ENCODE measurements at regions not wholly inside any gene's neighbourhood (a gene's known extent, or its start where the extent isn't known, plus 50 kb on each side); places are given as distances from the start of the nearest gene placed in this dataset.

DNA sequence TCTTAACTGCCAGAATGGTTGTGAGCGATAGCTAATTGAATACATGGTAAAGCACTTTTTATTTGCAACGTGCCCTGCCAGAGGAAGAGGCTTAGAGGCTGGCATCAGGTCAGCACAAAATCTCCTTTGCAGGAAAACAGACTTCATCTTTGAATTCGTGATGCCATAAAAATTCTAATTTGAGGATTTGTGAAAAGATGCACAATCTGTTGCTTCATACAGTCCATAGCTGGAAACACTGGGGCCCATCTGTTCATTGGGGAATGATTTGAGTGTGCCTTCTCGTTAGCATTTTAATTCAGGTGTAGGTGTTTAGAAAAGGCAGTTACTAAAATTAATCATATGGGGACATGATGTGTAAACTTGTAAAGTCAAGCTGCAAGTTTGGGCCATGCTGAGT lies 876.0 kb downstream of the SLC4A3 start:
- no peak for DNase-seq (ENCODE audit: extremely low read depth, low read depth)

DNA sequence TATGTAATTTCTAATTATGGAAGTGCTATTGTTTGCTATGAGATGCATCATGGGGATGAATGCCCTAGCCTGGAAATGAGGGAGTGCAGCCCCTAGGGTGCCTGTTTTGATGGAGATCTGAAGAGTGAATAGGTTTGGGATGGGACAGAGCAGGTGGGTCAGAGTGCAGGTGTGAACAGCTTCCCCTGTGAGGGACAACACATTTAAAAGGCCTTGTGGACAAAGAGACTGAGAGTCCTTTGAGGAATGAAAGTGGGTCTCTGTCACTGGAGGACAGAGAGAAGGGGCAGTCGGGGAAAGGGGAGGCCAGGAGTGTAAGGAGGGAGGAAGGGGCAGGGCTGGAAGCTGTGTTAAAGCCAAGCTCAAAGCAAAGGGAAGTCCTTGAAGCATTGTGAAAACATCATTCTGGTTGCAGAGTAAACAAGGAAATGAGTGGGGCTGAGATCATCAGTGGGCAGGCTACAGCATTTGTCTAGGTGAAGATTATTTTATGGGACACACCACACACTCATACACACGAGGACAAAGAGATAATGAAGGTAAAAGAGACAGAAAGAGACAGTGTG lies 877.6 kb downstream of the SLC4A3 start:
- no peak for DNase-seq (ENCODE audit: extremely low read depth, low read depth)

DNA sequence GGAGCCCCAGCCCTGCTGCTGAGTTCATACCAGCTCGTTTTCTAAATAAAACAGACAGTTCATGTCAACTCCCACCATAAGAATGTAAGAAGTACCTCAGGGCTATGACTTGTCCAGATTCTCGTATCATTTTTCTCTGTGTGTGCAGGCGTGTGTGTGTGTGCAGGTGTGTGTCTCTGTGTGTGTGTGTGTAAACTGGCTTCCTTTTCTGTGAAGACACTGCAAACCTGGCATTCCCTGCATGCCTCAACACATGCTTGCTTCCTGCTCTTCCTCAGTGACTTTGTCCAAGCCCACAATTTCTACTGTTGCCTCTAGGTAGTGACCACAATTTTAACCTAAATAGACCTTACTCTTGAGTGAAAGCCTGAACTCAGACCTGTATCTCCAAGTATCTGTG lies 879.0 kb downstream of the SLC4A3 start:
- DNase-seq (ENCODE audit: extremely low read depth, low read depth): no peak

DNA sequence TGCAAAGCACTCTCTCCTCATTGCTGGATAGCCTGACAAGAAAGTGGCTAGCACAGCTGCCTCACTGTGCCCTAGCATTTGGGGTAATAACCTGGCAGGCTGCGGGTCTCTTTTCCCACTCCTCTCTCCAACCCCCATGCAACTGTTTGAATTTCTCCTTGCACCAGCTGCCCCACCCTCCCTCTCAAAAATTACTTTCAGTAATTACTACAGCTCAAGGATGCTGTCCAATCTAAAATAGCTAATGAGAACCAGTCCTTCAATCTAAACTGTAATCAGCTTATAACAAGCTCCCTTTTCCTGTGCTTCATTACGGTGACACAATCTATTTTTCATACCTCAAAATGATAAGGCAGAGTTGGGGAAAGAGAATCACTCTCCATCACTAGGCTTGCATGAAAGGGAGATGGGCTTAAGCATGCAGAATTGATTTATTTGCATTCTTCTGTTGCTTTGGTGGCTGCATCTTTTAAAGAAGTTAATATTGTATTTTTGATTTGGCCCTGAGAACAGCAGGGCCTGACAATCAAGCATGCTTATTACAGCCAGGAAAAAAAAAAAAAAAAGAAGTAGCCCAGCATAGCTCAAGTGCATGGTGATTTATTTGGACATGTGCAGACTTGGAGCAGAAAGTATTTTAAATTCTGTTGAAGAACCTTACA lies 881.8 kb downstream of the SLC4A3 start:
- no peak for DNase-seq (ENCODE audit: extremely low read depth, low read depth)

DNA sequence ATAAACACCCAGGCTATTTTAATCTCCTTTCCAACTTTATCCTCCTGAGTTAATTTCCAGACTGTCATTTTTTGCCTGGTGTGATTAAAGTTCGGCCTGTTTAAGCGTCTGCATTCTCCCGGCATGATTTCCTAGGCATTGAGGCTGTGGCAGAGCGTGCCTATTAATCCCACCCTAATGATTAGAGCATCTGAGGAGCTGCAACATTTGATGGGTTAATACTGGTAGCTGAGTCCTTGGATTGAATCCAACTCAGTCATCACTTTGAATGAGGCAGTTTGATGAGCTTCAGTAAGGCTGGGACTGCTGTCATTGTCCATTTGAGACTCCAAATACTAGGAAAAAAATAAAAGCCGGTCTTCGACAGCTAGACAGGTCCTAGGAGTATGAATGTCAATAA lies 882.5 kb downstream of the SLC4A3 start:
- no peak for DNase-seq (ENCODE audit: extremely low read depth, low read depth)

DNA sequence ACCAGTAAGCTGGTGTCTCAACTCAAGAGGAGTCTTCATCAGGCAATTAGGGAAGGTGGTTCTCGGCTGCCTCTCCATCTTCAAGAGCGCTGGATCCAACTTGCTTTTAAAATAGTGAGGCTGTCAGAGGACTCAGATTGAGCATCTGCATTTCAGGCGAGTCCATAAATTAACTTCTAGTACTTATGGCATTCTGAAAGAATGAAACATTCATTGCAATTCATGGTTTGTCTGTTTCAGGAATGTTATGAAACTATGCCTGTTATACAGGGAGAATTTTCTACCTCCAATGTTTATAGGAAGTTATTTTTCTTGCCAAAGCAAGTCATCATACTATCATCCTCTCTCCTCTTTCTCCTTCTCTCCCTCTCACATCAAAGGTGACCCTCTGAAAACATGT lies 883.2 kb downstream of the SLC4A3 start:
- DNase-seq (ENCODE audit: extremely low read depth, low read depth): no peak

DNA sequence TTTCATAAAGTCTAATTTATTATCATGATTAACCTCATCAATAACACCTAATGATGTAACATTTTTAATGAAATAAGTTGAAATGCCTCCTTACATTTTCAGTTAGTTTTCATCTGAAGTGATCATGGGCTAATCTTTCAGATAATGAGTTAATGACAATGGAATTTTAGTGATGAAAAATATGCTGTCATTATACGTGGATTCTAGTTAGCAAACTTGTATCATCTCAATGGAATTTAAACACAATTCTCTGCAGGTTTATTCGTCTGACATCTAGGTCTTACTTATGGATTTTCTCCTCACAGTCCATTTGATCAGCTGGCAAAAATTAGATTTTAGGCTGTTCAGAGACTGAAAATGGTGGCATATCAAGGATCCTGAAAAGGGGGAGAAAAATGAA lies 885.0 kb downstream of the SLC4A3 start:
- no peak for DNase-seq (ENCODE audit: extremely low read depth, low read depth)

DNA sequence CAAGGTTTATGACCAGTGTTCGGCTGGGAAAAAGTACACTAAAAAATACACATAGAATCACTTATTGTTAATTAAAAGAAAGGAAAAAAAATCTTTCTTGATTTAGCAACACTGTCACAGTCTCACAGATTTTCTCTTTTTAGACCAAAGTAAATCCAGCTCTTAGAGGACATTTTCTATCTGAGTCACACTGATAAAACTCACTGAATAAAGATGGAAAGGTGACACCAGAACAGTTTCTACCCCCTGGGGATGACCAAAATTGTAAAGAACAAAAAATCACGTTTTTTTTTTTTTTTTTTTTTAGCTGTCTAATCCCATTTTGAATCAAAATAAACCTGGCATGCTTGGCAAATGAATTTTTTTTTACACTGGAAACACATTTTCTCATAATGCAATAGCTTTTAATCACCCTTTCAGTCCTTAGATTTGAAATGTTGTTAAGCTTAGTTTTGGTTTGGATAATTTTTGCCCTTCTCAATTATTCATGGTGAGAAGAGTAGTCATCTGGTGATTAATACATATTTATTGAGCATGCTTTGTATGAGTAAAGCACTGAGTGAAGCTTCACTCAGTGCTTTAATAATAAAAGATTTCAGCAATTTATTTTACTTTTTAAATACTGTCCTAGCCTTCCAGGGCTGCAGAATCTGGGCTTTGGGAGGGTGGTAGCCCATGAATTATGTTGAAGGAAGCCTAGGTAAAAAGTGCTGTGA lies 886.3 kb downstream of the SLC4A3 start:
- no peak for DNase-seq (ENCODE audit: extremely low read depth, low read depth)

DNA sequence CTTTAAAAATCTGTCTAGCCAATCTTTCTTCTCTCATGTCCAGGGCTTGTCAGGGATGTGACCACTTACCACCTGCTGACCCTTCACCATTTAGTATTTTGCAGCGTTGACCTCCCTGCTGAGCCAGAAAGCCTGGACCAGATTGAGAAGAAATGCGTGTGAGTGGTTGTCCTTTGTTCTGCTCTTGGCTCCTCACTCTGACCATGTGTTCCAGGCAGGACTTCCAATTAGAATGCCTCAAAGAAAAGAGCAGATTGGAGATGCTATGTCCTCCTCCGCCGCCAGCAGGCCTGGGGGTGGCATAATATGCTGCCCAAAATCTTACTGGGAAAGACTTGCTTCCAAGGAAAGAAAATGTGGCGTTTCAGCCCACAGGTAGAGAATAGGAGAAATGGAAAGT lies 894.1 kb downstream of the SLC4A3 start:
- DNase-seq (ENCODE audit: extremely low read depth, low read depth): no peak

DNA sequence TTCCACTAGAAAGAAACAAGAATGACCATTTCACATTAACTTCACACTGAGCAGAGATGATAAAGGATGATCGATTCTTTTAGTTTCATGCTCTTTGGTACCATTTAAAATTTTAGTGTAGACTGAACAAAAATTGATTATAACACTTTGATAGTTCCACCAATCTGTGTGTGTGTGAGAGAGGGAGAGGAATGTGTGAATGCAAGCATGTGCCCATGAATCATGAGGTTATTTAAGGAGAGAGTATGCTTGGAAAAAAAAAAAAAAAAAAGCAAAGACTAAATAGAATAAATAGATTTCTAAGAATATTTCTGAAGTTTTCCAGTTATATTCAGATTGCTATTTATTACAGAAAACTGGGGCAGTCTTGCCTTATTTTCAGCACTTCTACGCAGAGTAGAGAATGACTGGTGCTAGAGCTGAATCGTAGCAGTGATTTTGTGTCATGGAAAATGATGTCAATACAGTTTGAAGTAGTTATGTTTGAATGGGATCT lies 900.8 kb downstream of the SLC4A3 start:
- no peak for DNase-seq (ENCODE audit: extremely low read depth, low read depth)

DNA sequence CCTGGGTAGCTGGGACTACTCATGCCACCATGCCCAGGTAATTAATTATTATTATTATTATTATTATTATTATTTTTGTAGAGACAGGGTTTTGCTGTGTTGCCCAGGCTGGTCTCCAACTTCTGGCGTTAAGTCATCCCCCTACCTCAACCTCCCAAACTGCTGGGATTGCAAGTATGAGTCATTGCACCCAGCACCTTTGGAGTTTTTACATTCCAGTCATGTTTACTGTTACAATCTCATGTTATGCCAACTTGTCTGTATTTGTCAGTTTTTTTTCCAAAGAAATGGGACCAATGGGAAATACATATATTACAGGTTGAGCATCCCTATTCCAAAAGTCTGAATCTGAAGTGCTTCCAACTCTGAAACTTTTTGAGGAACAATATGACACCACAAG lies 903.8 kb downstream of the SLC4A3 start:
- DNase-seq (ENCODE audit: extremely low read depth, low read depth): no peak

DNA sequence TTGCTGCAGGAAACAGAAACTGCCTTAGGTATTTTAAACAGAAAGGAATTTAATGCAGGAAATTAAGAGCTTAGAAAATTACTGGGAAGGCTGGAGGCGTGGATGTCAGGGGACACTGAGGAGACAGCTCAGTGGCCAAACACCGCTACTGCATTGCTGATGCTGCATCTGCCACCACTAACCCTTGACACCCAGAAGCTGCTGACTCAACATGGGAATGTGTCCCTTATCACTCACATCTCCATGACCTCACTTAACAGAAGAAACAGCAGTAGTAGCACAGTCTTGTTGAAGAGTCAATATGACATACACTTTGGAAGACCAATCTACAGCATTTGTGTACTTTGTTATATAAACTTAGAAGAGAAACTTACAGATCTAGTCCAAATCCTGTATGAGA lies 906.1 kb downstream of the SLC4A3 start:
- DNase-seq (ENCODE audit: extremely low read depth, low read depth): peak; percentile 19

DNA sequence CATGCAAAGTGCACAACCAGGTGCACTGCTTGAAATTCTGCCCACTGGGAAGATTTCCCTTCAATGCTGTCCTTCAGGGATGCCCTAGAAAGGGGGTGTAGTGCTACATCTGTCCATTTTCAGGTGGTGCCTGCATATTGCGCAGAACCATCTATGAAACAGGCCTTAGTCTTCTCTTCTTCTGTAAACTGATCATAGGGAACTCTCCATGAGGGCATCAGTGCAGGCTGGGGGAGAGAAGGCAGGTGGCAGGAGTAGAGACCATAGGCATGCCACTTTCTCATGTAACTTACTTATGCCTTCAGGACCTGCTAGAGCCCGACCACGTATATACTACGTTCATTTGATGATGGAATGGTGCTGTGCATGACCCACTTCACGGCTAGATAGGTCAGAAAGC lies 912.1 kb downstream of the SLC4A3 start:
- DNase-seq (ENCODE audit: extremely low read depth, low read depth): no peak

DNA sequence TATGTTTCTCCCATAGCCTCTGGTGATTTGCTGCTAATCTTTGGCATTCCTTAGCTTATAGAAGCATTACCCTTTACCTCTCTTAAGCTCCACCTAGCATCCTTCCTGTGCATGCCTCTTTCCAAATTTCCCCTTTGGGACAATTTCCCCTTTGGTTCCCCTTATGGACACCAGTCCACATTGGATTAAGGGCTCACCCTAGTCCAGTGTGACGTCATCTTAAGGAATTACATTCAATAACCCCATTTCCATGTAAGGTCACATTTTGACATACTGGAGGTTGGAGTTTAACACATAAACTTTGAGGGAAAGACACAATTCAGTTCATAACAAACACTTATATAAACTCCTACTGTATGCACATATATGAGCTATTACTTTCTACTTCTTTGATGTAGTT lies 916.6 kb downstream of the SLC4A3 start:
- no peak for DNase-seq (ENCODE audit: extremely low read depth, low read depth)

DNA sequence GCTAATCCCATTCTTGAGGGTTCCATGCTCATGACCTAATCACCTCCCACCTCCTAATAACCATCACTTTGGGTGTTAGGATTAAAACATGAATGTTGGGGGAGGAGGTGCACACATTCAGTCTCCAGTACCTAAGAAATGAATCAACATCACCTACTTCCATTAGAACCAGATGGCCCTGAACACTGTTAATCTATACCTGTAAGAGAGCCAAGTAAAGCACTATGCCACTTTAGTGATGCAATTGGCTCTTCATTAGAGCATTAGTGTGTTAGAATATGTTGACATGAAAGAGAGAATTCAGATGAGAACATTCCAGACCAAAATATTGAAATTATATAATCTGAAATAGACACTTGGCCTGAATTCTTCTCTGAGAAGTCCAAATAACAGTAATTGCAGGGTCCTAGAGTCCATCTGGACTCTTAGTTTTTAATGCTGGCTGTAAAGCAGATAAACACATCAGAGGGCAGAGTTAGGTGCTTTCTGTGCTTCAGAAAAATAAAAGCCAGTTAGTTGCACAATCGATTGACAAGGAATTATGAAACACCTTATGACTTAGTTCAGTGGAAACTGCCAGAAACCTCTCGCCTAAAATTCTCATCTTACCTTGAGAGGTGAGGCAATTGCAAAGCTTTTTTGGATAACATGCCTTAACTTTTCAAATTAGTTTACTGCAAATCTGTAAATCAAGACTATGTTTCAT lies 923.7 kb downstream of the SLC4A3 start:
- DNase-seq (ENCODE audit: extremely low read depth, low read depth): no peak

DNA sequence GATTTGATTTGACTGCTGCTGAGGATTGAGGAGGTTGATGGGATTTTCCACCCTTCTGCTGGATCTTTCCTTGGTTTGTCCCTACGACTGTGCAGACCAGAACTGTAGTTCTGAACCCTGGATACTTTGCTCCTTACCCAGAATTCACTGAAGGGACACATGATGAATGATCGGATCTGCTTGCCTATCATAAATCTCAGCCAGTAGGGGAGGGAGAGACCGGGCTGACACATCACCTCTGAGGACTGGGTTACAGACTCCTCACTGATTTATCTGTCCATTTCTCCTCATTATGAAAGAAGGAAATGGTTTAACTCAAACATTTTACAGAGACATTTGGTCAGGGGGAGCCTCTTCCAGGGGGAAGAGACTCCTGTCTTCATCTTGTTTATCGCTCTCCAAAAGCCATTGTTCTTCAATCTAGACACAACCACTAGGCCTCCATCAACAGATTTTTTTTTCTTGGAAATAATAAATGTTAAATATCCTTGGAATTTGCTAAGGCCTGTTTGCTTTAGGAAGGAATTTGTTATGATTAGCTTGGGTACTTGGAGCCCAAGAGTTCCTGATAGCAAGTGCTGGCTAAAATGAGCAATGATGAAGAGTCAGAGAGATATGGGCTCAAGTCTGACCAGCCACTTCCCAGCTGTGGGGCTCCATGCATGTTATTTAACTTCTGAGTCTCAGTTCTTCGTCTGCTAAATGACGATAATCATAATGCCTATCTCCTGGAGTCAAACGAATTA lies 925.5 kb downstream of the SLC4A3 start:
- no peak for DNase-seq (ENCODE audit: extremely low read depth, low read depth)

DNA sequence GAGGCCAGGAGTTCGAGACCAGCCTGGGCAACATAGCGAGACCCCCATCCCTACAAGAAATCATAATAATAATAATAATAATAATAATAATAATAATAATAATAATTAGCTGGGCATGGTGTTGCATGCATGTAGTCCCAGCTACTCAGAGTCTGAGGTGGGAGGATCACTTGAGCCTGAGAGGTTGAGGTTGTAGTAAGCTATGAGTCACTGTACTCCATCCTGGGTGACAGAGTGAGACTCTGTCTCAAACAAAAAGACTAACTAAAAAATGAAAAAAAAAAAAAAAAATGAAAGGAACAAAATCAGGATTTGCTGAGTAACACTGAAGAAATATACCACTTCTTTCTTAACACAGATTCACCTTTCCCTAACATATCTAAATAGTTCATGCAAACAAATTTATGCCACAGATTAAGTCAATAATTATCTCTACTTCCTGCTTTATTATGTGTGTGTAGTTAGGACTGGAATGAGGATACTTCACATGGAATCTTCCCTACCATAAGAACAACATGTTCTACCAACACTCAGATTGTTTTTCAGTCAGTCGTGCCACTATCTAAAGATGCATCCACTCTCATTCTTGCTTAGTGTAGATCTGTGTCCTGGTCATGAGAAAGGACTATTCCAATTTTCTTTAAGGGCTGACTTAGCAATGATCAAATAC lies 928.7 kb downstream of the SLC4A3 start:
- no peak for DNase-seq (ENCODE audit: extremely low read depth, low read depth)

DNA sequence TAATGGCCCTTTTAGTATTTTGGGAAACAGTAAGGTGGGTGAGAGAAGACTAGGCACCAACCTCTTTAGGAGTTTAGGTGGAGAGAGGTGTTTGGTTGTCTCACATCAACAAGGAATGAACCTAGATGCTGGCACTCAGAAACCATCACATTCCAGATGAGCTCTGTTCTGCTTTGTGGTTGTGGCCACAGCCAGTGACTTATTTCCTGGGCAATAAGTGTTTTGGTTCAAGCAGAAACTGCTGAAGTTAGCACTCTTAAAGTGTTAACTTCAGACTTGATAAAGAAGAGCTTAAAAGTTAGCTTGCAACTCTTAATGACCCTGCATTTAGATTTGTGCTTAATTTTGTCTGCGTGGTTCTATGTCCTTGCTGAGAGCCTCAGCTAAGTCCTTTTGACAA lies 929.2 kb downstream of the SLC4A3 start:
- no peak for DNase-seq (ENCODE audit: extremely low read depth, low read depth)

DNA sequence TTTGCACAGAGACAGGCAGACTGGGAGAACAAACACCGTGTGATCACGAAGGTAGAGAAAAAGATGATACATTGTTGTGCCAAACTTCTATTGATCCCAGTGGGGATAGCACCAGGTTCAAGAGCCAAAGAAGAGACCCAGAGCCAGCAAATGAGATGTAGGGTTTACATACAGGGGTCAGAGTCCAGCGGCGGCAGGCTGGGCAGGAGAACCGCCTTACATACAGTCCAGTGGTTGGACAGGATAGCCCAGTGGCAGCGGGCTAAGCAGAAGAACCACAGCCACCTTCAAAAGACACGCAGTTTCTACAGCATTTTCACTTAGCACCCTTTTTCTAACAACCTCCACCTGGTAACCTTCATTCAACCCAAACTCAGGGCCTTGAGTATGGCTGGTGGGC lies 932.8 kb downstream of the SLC4A3 start:
- no peak for DNase-seq (ENCODE audit: extremely low read depth, low read depth)

DNA sequence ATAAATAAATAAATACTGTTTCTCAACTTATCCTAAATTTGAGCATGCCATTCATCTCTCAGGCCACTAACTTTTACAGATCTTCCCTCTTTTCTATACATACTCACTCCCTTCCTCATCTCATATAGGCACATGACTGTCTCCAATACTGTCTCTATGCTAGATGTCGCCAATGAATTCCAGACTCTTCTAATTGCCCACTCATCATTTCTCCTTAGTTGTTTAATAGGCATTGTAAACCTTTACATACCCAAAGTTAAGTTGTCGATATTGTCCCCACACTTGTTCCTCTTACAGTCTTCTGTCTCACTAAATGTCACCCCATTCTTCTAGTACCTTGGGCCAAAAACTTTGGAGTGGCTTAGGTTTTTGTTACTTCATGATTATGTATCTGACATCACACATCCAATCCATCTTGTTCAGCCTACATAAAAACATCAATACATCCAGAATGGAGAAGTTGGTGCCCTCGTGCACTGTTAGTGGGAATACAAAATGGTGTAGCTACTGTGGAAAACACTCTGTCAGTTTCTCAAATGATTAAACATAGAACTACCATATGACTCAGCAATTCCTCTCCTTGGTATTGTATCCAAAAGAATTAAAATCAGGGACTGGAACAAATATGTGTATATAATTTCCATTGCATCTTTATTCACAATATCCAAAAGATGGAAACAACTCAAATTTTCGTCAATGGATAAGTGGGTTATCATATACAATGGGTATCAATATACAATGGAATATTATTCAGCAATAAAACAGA lies 935.1 kb downstream of the SLC4A3 start:
- DNase-seq (ENCODE audit: extremely low read depth, low read depth): no peak
